ENCODE measurements at regions not wholly inside any gene's neighbourhood (a gene's known extent, or its start where the extent isn't known, plus 50 kb on each side); places are given as distances from the start of the nearest gene placed in this dataset.

GRCh38 chr2:221137385-221137784 lies 434.7 kb downstream of the EPHA4 start:
- Histone ChIP-seq H3K36me3 (no peaks in the 10 kb centered on the region), H3K4me3 (no peak overlapping the region), H3K27me3 (no peaks in the 10 kb centered on the region), H3K4me1 (peaks cover 0 to 6% of the 10 kb centered on the region in 2 donors), H3K9me3 (no peaks in the 10 kb centered on the region), H3K27ac (no peak overlapping the region)
- in situ Hi-C loops (cut with MboI; ENCODE audit: low sequenced_read_pairs in 4 of 4) (no loop called here), intact Hi-C loops (cut with DNase I; ENCODE audit: low total_unique reads) (no loop called here)
- ATAC-seq, result no peak
- DNase-seq, result no peak
- no peak for TF ChIP-seq POLR2A (IDR thresholded peaks at IDR 0.05)
- TF ChIP-seq CTCF (IDR thresholded peaks at IDR 0.05 in 4 of 5, conservative IDR thresholded peaks at IDR 0.05 in 1 of 5), result no peak

- no peak for ATAC-seq
- in situ Hi-C loops (cut with MboI; ENCODE audit: low sequenced_read_pairs in 4 of 4) (no loop called here), intact Hi-C loops (cut with DNase I; ENCODE audit: low total_unique reads) (no loop called here)
- Histone ChIP-seq H3K36me3 (no peaks in the 10 kb centered on the region), H3K9me3 (no peaks in the 10 kb centered on the region), H3K4me3 (no peak overlapping the region), H3K27ac (no peak overlapping the region), H3K27me3 (no peaks in the 10 kb centered on the region), H3K4me1 (no peaks in the 10 kb centered on the region)
- no peak for DNase-seq
- no peak for TF ChIP-seq POLR2A (IDR thresholded peaks at IDR 0.05)
- no peak for TF ChIP-seq CTCF (IDR thresholded peaks at IDR 0.05 in 4 of 5, conservative IDR thresholded peaks at IDR 0.05 in 1 of 5)
These were observed 429.8 kb downstream of the EPHA4 start for GRCh38 chr2:221142341-221142740.

GRCh38 chr2:221143231-221143630 lies 428.9 kb downstream of the EPHA4 start:
- H3K36me3 ChIP-seq, result no peaks in the 10 kb centered on the region
- H3K9me3 ChIP-seq, result no peaks in the 10 kb centered on the region
- DNase-seq (no peak), ATAC-seq (no peak)
- H3K4me3 ChIP-seq, result no peak overlapping the region
- H3K27ac ChIP-seq, result no peak overlapping the region
- no peaks in the 10 kb centered on the region for H3K27me3 ChIP-seq
- in situ Hi-C loops (cut with MboI; ENCODE audit: low sequenced_read_pairs in 4 of 4) (no loop called here), intact Hi-C loops (cut with DNase I; ENCODE audit: low total_unique reads) (no loop called here)
- no peaks in the 10 kb centered on the region for H3K4me1 ChIP-seq
- TF ChIP-seq POLR2A (IDR thresholded peaks at IDR 0.05) (no peak), CTCF (IDR thresholded peaks at IDR 0.05 in 4 of 5, conservative IDR thresholded peaks at IDR 0.05 in 1 of 5) (no peak)

- ATAC-seq (no peak), DNase-seq (no peak)
- intact Hi-C loops (cut with DNase I; ENCODE audit: low total_unique reads) (no loop called here), in situ Hi-C loops (cut with MboI; ENCODE audit: low sequenced_read_pairs in 4 of 4) (no loop called here)
- Histone ChIP-seq H3K4me3 (no peak overlapping the region), H3K9me3 (no peaks in the 10 kb centered on the region), H3K4me1 (no peaks in the 10 kb centered on the region), H3K27ac (no peak overlapping the region), H3K27me3 (no peaks in the 10 kb centered on the region), H3K36me3 (no peaks in the 10 kb centered on the region)
- TF ChIP-seq CTCF (IDR thresholded peaks at IDR 0.05 in 4 of 5, conservative IDR thresholded peaks at IDR 0.05 in 1 of 5) (no peak), POLR2A (IDR thresholded peaks at IDR 0.05) (no peak)
These were observed 427.2 kb downstream of the EPHA4 start for GRCh38 chr2:221144909-221145308.

GRCh38 chr2:221145396-221145795 lies 426.7 kb downstream of the EPHA4 start:
- ATAC-seq (no peak), DNase-seq (no peak)
- no peak overlapping the region for H3K27ac ChIP-seq
- no peak for TF ChIP-seq CTCF (IDR thresholded peaks at IDR 0.05 in 4 of 5, conservative IDR thresholded peaks at IDR 0.05 in 1 of 5)
- TF ChIP-seq POLR2A (IDR thresholded peaks at IDR 0.05), result no peak
- intact Hi-C loops (cut with DNase I; ENCODE audit: low total_unique reads), result no loop called here
- no peaks in the 10 kb centered on the region for H3K36me3 ChIP-seq
- no peak overlapping the region for H3K4me3 ChIP-seq
- H3K27me3 ChIP-seq, result no peaks in the 10 kb centered on the region
- in situ Hi-C loops (cut with MboI; ENCODE audit: low sequenced_read_pairs in 4 of 4), result no loop called here
- no peaks in the 10 kb centered on the region for H3K4me1 ChIP-seq
- no peaks in the 10 kb centered on the region for H3K9me3 ChIP-seq

Measured in gastrocnemius medialis (tissue), 4 donors.